H1 (cell line): ENCODE measurements at regions not wholly inside any gene's neighbourhood (a gene's known extent, or its start where the extent isn't known, plus 50 kb on each side); places are given as distances from the start of the nearest gene placed in this dataset.

Source experiments
- CTCF ChIA-PET: fragments of 300-600 bp; sonication (Branson Sonifier 250); formaldehyde crosslinking; loops from one replicate; lab custom pipeline; 2021; ENCODE audit not compliant: partially characterized antibody; lab: Charles Lee
- POLR2A ChIA-PET: fragments of 300-600 bp; sonication (Branson Sonifier 250); formaldehyde crosslinking; loops from one replicate; lab custom pipeline; 2021; ENCODE audit warnings: inconsistent platforms; ENCODE audit not compliant: partially characterized antibody; lab: Charles Lee
- DNase-seq, 2 experiments: peaks; one replicate each; pipeline versions ENCODE4 v3.0.0 to v3.0.0-alpha.2; 2010 to 2022; ENCODE audit warnings: low spot score in 2 of 2, low read depth in 1 of 2, mixed read lengths in 1 of 2
- FAIRE-seq: peaks from 2 replicates; lab custom pipeline; 2011; peaks lifted over from hg19 to GRCh38; lab: Jason Lieb, UNC
- H2AFZ ChIP-seq: 2 replicates; pipeline ENCODE4 v1.8.1; 2012; ENCODE audit warnings: low read length, inconsistent platforms
- H2AK5ac ChIP-seq: 2 replicates; pipeline ENCODE4 v1.6.1; 2013; ENCODE audit warnings: low read depth, low read length
- H2BK120ac ChIP-seq: replicated peaks from 2 replicates; pipeline ENCODE3; 2013; ENCODE audit warnings: low read depth, low read length, inconsistent platforms
- H2BK12ac ChIP-seq: 2 replicates; pipeline ENCODE4 v1.6.1; 2013; ENCODE audit warnings: low read depth, low read length
- H2BK15ac ChIP-seq: 2 replicates; pipeline ENCODE4 v1.6.1; 2013; ENCODE audit warnings: low read length
- H2BK20ac ChIP-seq: 2 replicates; pipeline ENCODE4 v1.6.1; 2013; ENCODE audit warnings: low read length
- H2BK5ac ChIP-seq: 2 replicates; pipeline ENCODE4 v1.6.1; 2013; ENCODE audit warnings: low read depth, low read length
- H3K14ac ChIP-seq: 2 replicates; pipeline ENCODE4 v1.6.1; 2013; ENCODE audit warnings: inconsistent platforms; ENCODE audit not compliant: insufficient read length
- H3K18ac ChIP-seq: 2 replicates; pipeline ENCODE4 v1.6.1; 2013; ENCODE audit warnings: low read length; ENCODE audit errors: extremely low read depth
- H3K23ac ChIP-seq: 2 replicates; pipeline ENCODE4 v1.6.1; 2013; ENCODE audit warnings: inconsistent platforms; ENCODE audit not compliant: insufficient read length
- H3K23me2 ChIP-seq: 2 replicates; pipeline ENCODE4 v1.6.1; 2013; ENCODE audit warnings: low read depth, low read length
- H3K27ac ChIP-seq: 2 replicates; pipeline ENCODE4 v1.6.1; 2011; ENCODE audit warnings: low read depth, low read length, inconsistent platforms
- H3K27me3 ChIP-seq, 4 experiments: replicated peaks in 1 of 4; 1 replicate in 1 of 4; 2 replicates in 3 of 4; pipeline versions ENCODE4 v1.6.1 to v1.8.1; 2011 to 2013; ENCODE audit warnings: low read length in 3 of 4, mild to moderate bottlenecking in 3 of 4, inconsistent platforms in 2 of 4, mixed read lengths in 2 of 4, moderate library complexity in 1 of 4; ENCODE audit not compliant: control insufficient read depth in 3 of 4, insufficient read depth in 3 of 4; ENCODE audit errors: extremely low read depth in 1 of 4
- H3K36me3 ChIP-seq, 4 experiments: 2 replicates each; pipeline versions ENCODE4 v1.6.1 to v1.8.1; 2011 to 2013; ENCODE audit warnings: mild to moderate bottlenecking in 4 of 4, low read length in 3 of 4, moderate library complexity in 2 of 4, control low read depth in 1 of 4, inconsistent platforms in 1 of 4; ENCODE audit not compliant: insufficient read depth in 4 of 4, control insufficient read depth in 2 of 4
- H3K4ac ChIP-seq: replicated peaks from 2 replicates; pipeline ENCODE3; 2013; ENCODE audit warnings: low read length, low read depth, mixed read lengths, inconsistent platforms; ENCODE audit not compliant: insufficient read length
- H3K4me1 ChIP-seq, 4 experiments: replicated peaks in 1 of 4; 1 replicate in 1 of 4; 2 replicates in 3 of 4; pipeline versions ENCODE4 v1.6.1 to v1.8.1; 2011 to 2013; ENCODE audit warnings: low read length in 3 of 4, inconsistent platforms in 2 of 4, mixed read lengths in 1 of 4; ENCODE audit not compliant: insufficient read depth in 4 of 4, control insufficient read depth in 3 of 4
- H3K4me2 ChIP-seq, 2 experiments: 2 replicates each; pipeline versions ENCODE4 v1.6.1 to v1.8.1; 2011 to 2013; ENCODE audit warnings: low read depth in 2 of 2, low read length in 2 of 2, control low read depth in 1 of 2, inconsistent platforms in 1 of 2, mild to moderate bottlenecking in 1 of 2; ENCODE audit not compliant: insufficient read depth in 1 of 2
- H3K4me3 ChIP-seq, 4 experiments: fragments of 200-600, 300-600 bp in 1 of 4; sonication (generic), shearing (Covaris generic), sonication (Bioruptor Twin) in 1 of 4; 2 replicates each; pipeline versions ENCODE4 v1.5.1 to v1.8.1; 2011 to 2016; ENCODE audit warnings: low read length in 4 of 4, low read depth in 3 of 4, control low read depth in 2 of 4, inconsistent platforms in 2 of 4, mild to moderate bottlenecking in 2 of 4, mixed read lengths in 1 of 4, moderate library complexity in 1 of 4; ENCODE audit not compliant: insufficient read depth in 2 of 4; ENCODE audit errors: extremely low read depth in 1 of 4
- H3K56ac ChIP-seq: replicated peaks from 2 replicates; pipeline ENCODE3; 2013; ENCODE audit warnings: low read depth, mild to moderate bottlenecking, mixed read lengths, low read length, inconsistent platforms; ENCODE audit not compliant: insufficient read length
- H3K79me1 ChIP-seq: 2 replicates; pipeline ENCODE4 v1.6.1; 2013; ENCODE audit warnings: low read depth, low read length, control low read depth
- H3K79me2 ChIP-seq, 2 experiments: 2 replicates each; pipeline versions ENCODE4 v1.6.1 to v1.8.1; 2012 to 2013; ENCODE audit warnings: low read length in 2 of 2, mild to moderate bottlenecking in 2 of 2, inconsistent platforms in 1 of 2; ENCODE audit not compliant: insufficient read depth in 2 of 2, control insufficient read depth in 1 of 2
- H3K9ac ChIP-seq, 4 experiments: replicated peaks in 1 of 4; 1 replicate in 1 of 4; 2 replicates in 3 of 4; pipeline versions ENCODE4 v1.6.1 to v1.8.1; 2011 to 2013; ENCODE audit warnings: low read depth in 3 of 4, low read length in 3 of 4, control low read depth in 2 of 4, mild to moderate bottlenecking in 2 of 4, moderate library complexity in 2 of 4, inconsistent platforms in 1 of 4; ENCODE audit errors: extremely low read depth in 1 of 4
- H3K9me3 ChIP-seq, 2 experiments: 2 replicates each; pipeline versions ENCODE4 v1.6.1 to v1.8.1; 2012 to 2013; ENCODE audit warnings: mild to moderate bottlenecking in 2 of 2, moderate library complexity in 2 of 2, control low read depth in 1 of 2, inconsistent platforms in 1 of 2, low read depth in 1 of 2, low read length in 1 of 2, mixed read lengths in 1 of 2; ENCODE audit not compliant: insufficient read depth in 2 of 2
- H4K20me1 ChIP-seq, 2 experiments: replicated peaks in 1 of 2; 2 replicates each; pipeline versions ENCODE3 to v1.8.1; 2011 to 2013; ENCODE audit warnings: inconsistent platforms in 2 of 2, low read length in 2 of 2, mild to moderate bottlenecking in 1 of 2; ENCODE audit not compliant: insufficient read depth in 2 of 2, control insufficient read depth in 1 of 2
- H4K5ac ChIP-seq: 2 replicates; pipeline ENCODE4 v1.6.1; 2013; ENCODE audit warnings: low read length, low read depth, mixed read lengths, inconsistent platforms; ENCODE audit not compliant: insufficient read length
- H4K8ac ChIP-seq: 2 replicates; pipeline ENCODE4 v1.8.0; 2013; ENCODE audit warnings: mild to moderate bottlenecking, moderate library complexity, low read length, inconsistent platforms; ENCODE audit not compliant: insufficient read depth; ENCODE audit errors: extremely low read depth
- H4K91ac ChIP-seq: replicated peaks from 2 replicates; pipeline ENCODE3; 2013; ENCODE audit warnings: low read length, mixed read lengths, inconsistent platforms; ENCODE audit not compliant: insufficient read length
- ATF3 ChIP-seq: IDR thresholded peaks from 2 replicates; pipeline ENCODE4 v1.6.1; 2011; ENCODE audit warnings: low read depth, mild to moderate bottlenecking, low read length; ENCODE audit not compliant: insufficient read depth
- CEBPB ChIP-seq: IDR thresholded peaks from 2 replicates; pipeline ENCODE4 v1.6.1; 2012; ENCODE audit warnings: low read depth, low read length
- EZH2 ChIP-seq: fragments of 200-600 bp; sonication (generic); IDR thresholded peaks from 2 replicates; pipeline ENCODE4 v1.7.1; 2012; ENCODE audit warnings: low read depth, mild to moderate bottlenecking, moderate library complexity, low read length, inconsistent platforms; ENCODE audit not compliant: severe bottlenecking
- KDM4A ChIP-seq: IDR thresholded peaks from one replicate; pipeline ENCODE4 v1.7.1; 2012; ENCODE audit warnings: low read depth, mild to moderate bottlenecking, moderate library complexity, low read length, inconsistent platforms; ENCODE audit not compliant: severe bottlenecking
- KDM5A ChIP-seq: fragments of 200-600 bp; IDR thresholded peaks from 2 replicates; pipeline ENCODE4 v1.7.1; 2012; ENCODE audit warnings: mild to moderate bottlenecking, low read length, inconsistent platforms, mixed read lengths
- MAFK ChIP-seq: IDR thresholded peaks from 2 replicates; pipeline ENCODE4 v1.6.1; 2012; ENCODE audit warnings: low read depth, mild to moderate bottlenecking, improper control_type of control experiment, low read length
- NANOG ChIP-seq: IDR thresholded peaks from 2 replicates; pipeline ENCODE4 v1.6.1; 2011; ENCODE audit warnings: low read length, low read depth, mild to moderate bottlenecking, inconsistent platforms; ENCODE audit not compliant: insufficient read depth, poor library complexity, severe bottlenecking
- POLR2A ChIP-seq, 2 experiments: IDR thresholded peaks; 1 replicate in 1 of 2; 2 replicates in 1 of 2; pipeline ENCODE4 v1.6.1; 2011; ENCODE audit warnings: low read depth in 2 of 2, low read length in 2 of 2, mild to moderate bottlenecking in 2 of 2; ENCODE audit errors: control extremely low read depth in 1 of 2
- POLR2AphosphoS5 ChIP-seq: IDR thresholded peaks from 2 replicates; pipeline ENCODE4 v1.6.1; 2011; ENCODE audit warnings: low read depth, low read length
- SP1 ChIP-seq: IDR thresholded peaks from 2 replicates; pipeline ENCODE4 v1.6.1; 2011; ENCODE audit warnings: low read depth, low read length
- TCF12 ChIP-seq: IDR thresholded peaks from 2 replicates; pipeline ENCODE4 v1.6.1; 2011; ENCODE audit warnings: low read depth, mild to moderate bottlenecking, low read length
- WGBS, 2 experiments: shearing (Covaris generic) in 1 of 2; methylation state at CpG; one replicate each; pipeline versions ENCODE4 v1.1.6 to v1.1.7; 2013 to 2015; ENCODE audit warnings: low lambda C conversion rate in 2 of 2, mixed read lengths in 2 of 2, inconsistent platforms in 1 of 2, low coverage in 1 of 2, missing lambda C conversion rate in 1 of 2; ENCODE audit not compliant: insufficient replicate concordance in 2 of 2, insufficient coverage in 1 of 2, insufficient read length in 1 of 2; ENCODE audit errors: extremely low coverage in 1 of 2, missing lambda C conversion rate in 1 of 2; 5-methylcytosine and 5-hydroxymethylcytosine counted together

GRCh38 chr10:29001801-29002200, 287.1 kb upstream of the LYZL1 start:
- Histone ChIP-seq H3K79me2 (no peaks in the 10 kb centered on the region), H2AK5ac (no peak overlapping the region), H2BK12ac (no peak overlapping the region), H3K23ac (no peak overlapping the region), H4K5ac (no peak overlapping the region), H3K56ac (no peak overlapping the region), H3K4ac (no peak overlapping the region), H3K23me2 (no peaks in the 10 kb centered on the region), H4K91ac (no peak overlapping the region), H3K9me3 (no peaks in the 10 kb centered on the region; a peak in 1 of 4 replicates), H4K8ac (no peak overlapping the region), H2BK15ac (no peak overlapping the region), H3K4me2 (no peak overlapping the region), H3K4me3 (no peak overlapping the region), H3K79me1 (no peaks in the 10 kb centered on the region), H4K20me1 (no peaks in the 10 kb centered on the region), H2BK20ac (no peak overlapping the region), H3K27me3 (no peaks in the 10 kb centered on the region), H2AFZ (no peak overlapping the region), H3K36me3 (no peaks in the 10 kb centered on the region), H3K18ac (no peak overlapping the region), H3K27ac (no peak overlapping the region), H3K4me1 (no peaks in the 10 kb centered on the region), H3K9ac (no peak overlapping the region), H3K14ac (no peak overlapping the region), H2BK5ac (no peak overlapping the region), H2BK120ac (no peak overlapping the region)
- DNase-seq (no peak), FAIRE-seq (no peak)
- POLR2A ChIA-PET, result no interaction called here
- CTCF ChIA-PET, result interaction anchor here (0.7 to 2.6 kb wide), 7 partner anchors 9 to 338 kb away, joined by 3 to 18 read pairs (median 3); no protein-coding TSS in a partner anchor
- WGBS, 2 experiments, result 94% methylated on average over 6 of the region's 6 CpGs; no CpG with 5 or more reads in 1 of the 2 experiments
- TF ChIP-seq POLR2A (IDR thresholded peaks at IDR 0.05; ENCODE audit: control extremely low read depth in 1 of 2, low read depth in 2 of 2, low read length in 2 of 2) (no peak), ATF3 (no peak), NANOG (no peak), POLR2AphosphoS5 (no peak), SP1 (no peak), KDM4A (no peak), KDM5A (no peak), TCF12 (no peak), EZH2 (no peak), MAFK (no peak), CEBPB (no peak)
